ENCODE measurements at regions not wholly inside any gene's neighbourhood (a gene's known extent, or its start where the extent isn't known, plus 50 kb on each side); places are given as distances from the start of the nearest gene placed in this dataset.

- DNase-seq (ENCODE audit: extremely low spot score in 2 of 2), result no peak
- TF ChIP-seq CTCF (IDR thresholded peaks at IDR 0.05), result no peak
- TF ChIP-seq POLR2A (IDR thresholded peaks at IDR 0.05), result no peak
- no peak for TF ChIP-seq POLR2AphosphoS5 (IDR thresholded peaks at IDR 0.05; ENCODE audit: insufficient read depth in 1 of 2, low read depth in 1 of 2)
- H3K4me1 ChIP-seq, result no peaks in the 10 kb centered on the region
- H3K4me3 ChIP-seq, result no peak overlapping the region
- H3K36me3 ChIP-seq, result no peaks in the 10 kb centered on the region
- H3K27me3 ChIP-seq, result no peaks in the 10 kb centered on the region
- no peak overlapping the region for H3K27ac ChIP-seq
- H3K9me3 ChIP-seq, result no peaks in the 10 kb centered on the region
- intact Hi-C loops (cut with DNase I), result no loop called here
Observed at GRCh38 chr2:222074674-222075073, 224.1 kb downstream of the PAX3 start.

- Histone ChIP-seq H3K36me3 (no peaks in the 10 kb centered on the region), H3K4me1 (no peaks in the 10 kb centered on the region), H3K4me3 (no peak overlapping the region), H3K27me3 (no peaks in the 10 kb centered on the region), H3K27ac (no peak overlapping the region), H3K9me3 (no peaks in the 10 kb centered on the region)
- TF ChIP-seq POLR2A (IDR thresholded peaks at IDR 0.05) (no peak), POLR2AphosphoS5 (IDR thresholded peaks at IDR 0.05; ENCODE audit: insufficient read depth in 1 of 2, low read depth in 1 of 2) (no peak), CTCF (IDR thresholded peaks at IDR 0.05) (no peak)
- no peak for DNase-seq (ENCODE audit: extremely low spot score in 2 of 2)
- intact Hi-C loops (cut with DNase I), result no loop called here
Observed at GRCh38 chr2:222071911-222072310, 226.9 kb downstream of the PAX3 start.

- no peak overlapping the region for H3K4me3 ChIP-seq
- DNase-seq (ENCODE audit: extremely low spot score in 2 of 2), result no peak
- no peak overlapping the region for H3K27ac ChIP-seq
- no peaks in the 10 kb centered on the region for H3K36me3 ChIP-seq
- no peaks in the 10 kb centered on the region for H3K27me3 ChIP-seq
- no peaks in the 10 kb centered on the region for H3K4me1 ChIP-seq
- TF ChIP-seq CTCF (IDR thresholded peaks at IDR 0.05), result no peak
- no peak for TF ChIP-seq POLR2AphosphoS5 (IDR thresholded peaks at IDR 0.05; ENCODE audit: insufficient read depth in 1 of 2, low read depth in 1 of 2)
- TF ChIP-seq POLR2A (IDR thresholded peaks at IDR 0.05), result no peak
- H3K9me3 ChIP-seq, result no peaks in the 10 kb centered on the region
- intact Hi-C loops (cut with DNase I), result no loop called here
Observed at GRCh38 chr2:222064286-222064685, 234.5 kb downstream of the PAX3 start.

GRCh38 chr2:222058819-222059445 is 239.9 kb downstream of the PAX3 start:
- Histone ChIP-seq H3K4me1 (no peaks in the 10 kb centered on the region), H3K27me3 (no peaks in the 10 kb centered on the region), H3K36me3 (no peaks in the 10 kb centered on the region), H3K9me3 (no peaks in the 10 kb centered on the region), H3K27ac (no peak overlapping the region), H3K4me3 (no peak overlapping the region)
- DNase-seq (ENCODE audit: extremely low spot score in 2 of 2), result no peak
- intact Hi-C loops (cut with DNase I), result no loop called here
- TF ChIP-seq POLR2AphosphoS5 (IDR thresholded peaks at IDR 0.05; ENCODE audit: insufficient read depth in 1 of 2, low read depth in 1 of 2), result no peak
- no peak for TF ChIP-seq CTCF (IDR thresholded peaks at IDR 0.05)
- no peak for TF ChIP-seq POLR2A (IDR thresholded peaks at IDR 0.05)

GRCh38 chr2:222057347-222058073 is 241.3 kb downstream of the PAX3 start:
- Histone ChIP-seq H3K4me3 (no peak overlapping the region), H3K4me1 (no peaks in the 10 kb centered on the region), H3K36me3 (no peaks in the 10 kb centered on the region), H3K9me3 (no peaks in the 10 kb centered on the region), H3K27me3 (no peaks in the 10 kb centered on the region), H3K27ac (no peak overlapping the region)
- intact Hi-C loops (cut with DNase I), result no loop called here
- DNase-seq (ENCODE audit: extremely low spot score in 2 of 2), result no peak
- TF ChIP-seq POLR2A (IDR thresholded peaks at IDR 0.05), result no peak
- no peak for TF ChIP-seq POLR2AphosphoS5 (IDR thresholded peaks at IDR 0.05; ENCODE audit: insufficient read depth in 1 of 2, low read depth in 1 of 2)
- TF ChIP-seq CTCF (IDR thresholded peaks at IDR 0.05), result peak in 2 of 3 experiments; percentile 36 to 47

All from vagina (tissue), 2 donors.